OCI-LY7 (cell line): ENCODE measurements at regions not wholly inside any gene's neighbourhood (a gene's known extent, or its start where the extent isn't known, plus 50 kb on each side); places are given as distances from the start of the nearest gene placed in this dataset.

Experiments
- BruUV-seq: library from RNA; stranded (reverse); fragments of 400-500 nt; replicated peaks from 2 replicates; lab custom pipeline; 2021; lab: Mats Ljungman, UMichigan
- CTCF ChIA-PET: fragments of 300-600 bp; sonication (Branson Sonifier 250); formaldehyde crosslinking; loops from one replicate; lab custom pipeline; 2022; ENCODE audit warnings: antibody characterized with exemption; ENCODE audit not compliant: unreplicated experiment; lab: Charles Lee
- POLR2A ChIA-PET: fragments of 300-600 bp; sonication (Branson Sonifier 250); formaldehyde crosslinking; loops from one replicate; lab custom pipeline; 2022; ENCODE audit warnings: antibody characterized with exemption; lab: Charles Lee
- DNase-seq: peaks from one replicate; pipeline ENCODE4 v3.0.0-alpha.2; 2015; ENCODE audit warnings: low spot score
- H2AFZ ChIP-seq: fragments of 200-600 bp; sonication (generic), shearing (Covaris generic); 2 replicates; pipeline ENCODE4 v1.6.1; 2014; ENCODE audit warnings: mild to moderate bottlenecking, antibody characterized with exemption, low read length, moderate library complexity
- H3K27ac ChIP-seq: fragments of 200-600 bp; sonication (generic); 2 replicates; pipeline ENCODE4 v1.5.1; 2014; ENCODE audit warnings: mixed run types, low read depth, mild to moderate bottlenecking, moderate library complexity, low read length, inconsistent platforms; ENCODE audit not compliant: poor library complexity, severe bottlenecking
- H3K36me3 ChIP-seq: fragments of 200-600 bp; sonication (generic); 2 replicates; pipeline ENCODE4 v1.6.1; 2014; ENCODE audit warnings: mild to moderate bottlenecking, antibody characterized with exemption, low read length, moderate library complexity, mixed read lengths; ENCODE audit not compliant: insufficient read depth
- H3K4me1 ChIP-seq: fragments of 200-600 bp; sonication (generic); 2 replicates; pipeline ENCODE4 v1.5.1; 2014; ENCODE audit warnings: mild to moderate bottlenecking, low read length; ENCODE audit not compliant: insufficient read depth, poor library complexity, severe bottlenecking
- H3K4me2 ChIP-seq: fragments of 200-600 bp; sonication (generic); 2 replicates; pipeline ENCODE4 v1.6.1; 2014; ENCODE audit warnings: mild to moderate bottlenecking, low read length
- H3K4me3 ChIP-seq: fragments of 200-600 bp; sonication (generic); 2 replicates; pipeline ENCODE4 v1.5.1; 2014; ENCODE audit warnings: mild to moderate bottlenecking, low read depth, low read length; ENCODE audit not compliant: poor library complexity, severe bottlenecking
- H3K79me2 ChIP-seq: fragments of 200-600 bp; sonication (generic); 2 replicates; pipeline ENCODE4 v1.6.1; 2016; ENCODE audit warnings: low read depth, mild to moderate bottlenecking, low read length, moderate library complexity, mixed read lengths; ENCODE audit not compliant: insufficient read depth
- H3K9me2 ChIP-seq: fragments of 200-600 bp; sonication (generic); 2 replicates; pipeline ENCODE4 v1.6.1; 2016; ENCODE audit warnings: mild to moderate bottlenecking, low read length, mixed read lengths; ENCODE audit not compliant: insufficient read depth
- H3K9me3 ChIP-seq: fragments of 200-600 bp; sonication (generic); 2 replicates; pipeline ENCODE4 v1.6.1; 2014; ENCODE audit warnings: mild to moderate bottlenecking, mixed run types, low read length, mixed read lengths
- H4K20me1 ChIP-seq: fragments of 200-600 bp; sonication (generic); 2 replicates; pipeline ENCODE4 v1.6.1; 2014; ENCODE audit warnings: mild to moderate bottlenecking, antibody characterized with exemption, low read length, moderate library complexity, mixed read lengths; ENCODE audit not compliant: insufficient read depth
- CTCF ChIP-seq: fragments of 200-600 bp; sonication (generic); conservative IDR thresholded peaks from 2 replicates; pipeline ENCODE4 v1.5.1; 2014; ENCODE audit warnings: mild to moderate bottlenecking, antibody characterized with exemption, low read length, moderate library complexity, mixed read lengths
- EZH2phosphoT487 ChIP-seq: fragments of 200-600 bp; sonication (generic); IDR thresholded peaks from 2 replicates; pipeline ENCODE4 v1.6.1; 2018; ENCODE audit warnings: low read depth, borderline replicate concordance, mild to moderate bottlenecking, mixed run types, antibody characterized with exemption, low read length, moderate library complexity, mixed read lengths
- intact Hi-C: fragments of 100-400 bp; cut with micrococcal nuclease; formaldehyde crosslinking; loops from one replicate; pipeline ENCODE4 v1.10.0; 2022; ENCODE audit not compliant: unreplicated experiment

- no peak overlapping the region for H3K4me2 ChIP-seq
- CTCF ChIA-PET, result no interaction called here
- no peak overlapping the region for H3K4me3 ChIP-seq
- H3K79me2 ChIP-seq, result no peaks in the 10 kb centered on the region
- intact Hi-C loops, result no loop called here
- no TSS peak for BruUV-seq
- no peak for TF ChIP-seq EZH2phosphoT487
- no peak for TF ChIP-seq CTCF
- H4K20me1 ChIP-seq, result no peaks in the 10 kb centered on the region
- H3K4me1 ChIP-seq, result no peaks in the 10 kb centered on the region
- no peak overlapping the region for H3K27ac ChIP-seq
- no peaks in the 10 kb centered on the region for H3K9me2 ChIP-seq
- POLR2A ChIA-PET, result interaction anchor here (0.6 to 1.1 kb wide), 2 partner anchors 14 to 305 kb away, joined by 3 read pairs; no protein-coding TSS in a partner anchor
- H3K9me3 ChIP-seq, result no peaks in the 10 kb centered on the region
- no peak for DNase-seq
- no peak overlapping the region for H2AFZ ChIP-seq
- H3K36me3 ChIP-seq, result no peaks in the 10 kb centered on the region
Measured at GRCh38 chr6:108746836-108747575, 101.2 kb upstream of the ARMC2 start.

DNA sequence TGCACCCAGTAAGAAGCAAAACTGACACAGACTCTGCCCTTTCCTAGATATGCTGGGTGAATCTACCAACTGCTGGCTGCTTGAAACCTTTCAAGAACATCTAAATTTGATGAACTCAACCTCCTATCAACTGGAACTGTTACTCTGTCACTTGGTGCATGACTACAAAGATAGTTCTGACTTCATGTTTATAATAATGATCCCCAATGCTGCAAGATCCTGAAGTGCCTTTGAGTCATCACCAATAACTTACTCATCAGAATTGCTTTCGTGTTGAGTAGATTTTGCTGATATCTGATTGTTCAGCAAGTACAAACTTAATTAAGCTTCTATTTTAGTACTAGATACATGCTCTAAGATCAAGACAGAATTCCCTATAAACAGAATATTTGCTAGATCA is 100.2 kb upstream of the ARMC2 start:
- CTCF ChIA-PET, result no interaction called here
- intact Hi-C loops, result no loop called here
- Histone ChIP-seq H3K4me3 (no peak overlapping the region), H3K79me2 (no peaks in the 10 kb centered on the region), H2AFZ (no peak overlapping the region), H3K9me3 (no peaks in the 10 kb centered on the region), H3K9me2 (no peaks in the 10 kb centered on the region), H3K36me3 (no peaks in the 10 kb centered on the region), H3K4me2 (no peak overlapping the region), H3K27ac (no peak overlapping the region), H4K20me1 (no peaks in the 10 kb centered on the region), H3K4me1 (no peaks in the 10 kb centered on the region)
- BruUV-seq, result no TSS peak
- DNase-seq, result no peak
- TF ChIP-seq EZH2phosphoT487 (no peak), CTCF (no peak)
- POLR2A ChIA-PET, result no interaction called here

DNA sequence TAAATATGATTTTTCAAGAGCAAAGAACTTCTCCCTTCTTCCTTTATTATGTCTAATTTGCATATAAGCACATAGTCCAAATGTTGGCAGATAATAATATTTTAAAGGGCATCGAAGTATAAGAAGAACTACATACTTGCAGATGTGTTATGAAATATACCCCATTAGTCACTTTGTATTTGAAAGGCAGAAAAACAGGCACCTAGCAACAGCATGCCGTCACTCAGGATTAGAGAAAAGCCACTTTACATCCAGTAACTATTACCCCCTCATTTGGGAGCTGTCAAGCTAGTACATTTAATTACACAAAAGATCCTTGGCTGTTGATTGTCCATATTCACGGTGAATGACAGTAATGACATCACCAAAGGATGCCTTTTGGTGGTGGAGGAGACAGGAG is 99.3 kb upstream of the ARMC2 start:
- Histone ChIP-seq H3K9me3 (no peaks in the 10 kb centered on the region), H3K27ac (no peak overlapping the region), H4K20me1 (no peaks in the 10 kb centered on the region), H3K4me3 (no peak overlapping the region), H3K4me1 (no peaks in the 10 kb centered on the region), H3K9me2 (no peaks in the 10 kb centered on the region), H3K79me2 (no peaks in the 10 kb centered on the region), H3K36me3 (no peaks in the 10 kb centered on the region), H2AFZ (no peak overlapping the region), H3K4me2 (no peak overlapping the region)
- DNase-seq, result no peak
- CTCF ChIA-PET, result no interaction called here
- no TSS peak for BruUV-seq
- intact Hi-C loops, result no loop called here
- POLR2A ChIA-PET, result no interaction called here
- TF ChIP-seq CTCF (no peak), EZH2phosphoT487 (no peak)
